Activated naive CD8-positive, alpha-beta T cell treated with anti-CD3 and anti-CD28 coated beads, Interleukin-2, amount 10 ng/mL, durations not matched to agents 7 days and 5 days (primary cell): ENCODE measurements at regions not wholly inside any gene's neighbourhood (a gene's known extent, or its start where the extent isn't known, plus 50 kb on each side); places are given as distances from the start of the nearest gene placed in this dataset.

ENCODE experiments used
- ATAC-seq: fragments of 150-1000 bp; cut with Tn5 transposase; one replicate; pipeline ENCODE4 v1.10.0; 2021; ENCODE audit warnings: low read depth, moderate library complexity
- POLR2A ChIA-PET: fragments of 350-600 bp; sonication (Branson Sonifier 250); formaldehyde crosslinking; loops from one replicate; lab custom pipeline; 2021; ENCODE audit warnings: antibody characterized with exemption; lab: Charles Lee
- DNase-seq: peaks from one replicate; pipeline ENCODE4 v3.0.0; 2021
- H3K27ac Mint-ChIP-seq: one replicate; pipeline ENCODE4 v1.8.0; 2022; ENCODE audit warnings: mild to moderate bottlenecking, mixed read lengths
- H3K27me3 Mint-ChIP-seq: one replicate; pipeline ENCODE4 v1.8.0; 2022; ENCODE audit warnings: mild to moderate bottlenecking, moderate library complexity, mixed read lengths
- H3K36me3 Mint-ChIP-seq: one replicate; pipeline ENCODE4 v1.8.0; 2021; ENCODE audit warnings: mild to moderate bottlenecking, mixed read lengths
- H3K4me1 Mint-ChIP-seq: one replicate; pipeline ENCODE4 v1.8.0; 2021; ENCODE audit warnings: mixed read lengths
- H3K4me3 Mint-ChIP-seq: one replicate; pipeline ENCODE4 v1.8.0; 2022; ENCODE audit warnings: mild to moderate bottlenecking, moderate library complexity, mixed read lengths
- H3K9me3 Mint-ChIP-seq: one replicate; pipeline ENCODE4 v1.8.0; 2021; ENCODE audit warnings: mixed read lengths

- no peaks in the 10 kb centered on the region for H3K9me3 Mint-ChIP-seq
- no peak overlapping the region for H3K27ac Mint-ChIP-seq
- no peaks in the 10 kb centered on the region for H3K36me3 Mint-ChIP-seq
- no peak overlapping the region for H3K4me3 Mint-ChIP-seq
- ATAC-seq (no peak), DNase-seq (no peak)
- H3K27me3 Mint-ChIP-seq: peaks cover 38% of the 10 kb centered on the region
- H3K4me1 Mint-ChIP-seq: peaks cover 6% of the 10 kb centered on the region
- POLR2A ChIA-PET: no interaction called here
These were observed 56.7 kb upstream of the ETV3 start for GRCh38 chr1:157194731-157195520.

- H3K4me1 Mint-ChIP-seq: peaks cover 6% of the 10 kb centered on the region
- peaks cover 38% of the 10 kb centered on the region for H3K27me3 Mint-ChIP-seq
- POLR2A ChIA-PET: no interaction called here
- ATAC-seq (no peak), DNase-seq (peak; percentile 74)
- no peaks in the 10 kb centered on the region for H3K9me3 Mint-ChIP-seq
- no peaks in the 10 kb centered on the region for H3K36me3 Mint-ChIP-seq
- no peak overlapping the region for H3K27ac Mint-ChIP-seq
- no peak overlapping the region for H3K4me3 Mint-ChIP-seq
These were observed 55.7 kb upstream of the ETV3 start for GRCh38 chr1:157193702-157194391.

- no peaks in the 10 kb centered on the region for H3K9me3 Mint-ChIP-seq
- no peak overlapping the region for H3K4me3 Mint-ChIP-seq
- ATAC-seq (no peak), DNase-seq (no peak)
- POLR2A ChIA-PET: no interaction called here
- H3K27ac Mint-ChIP-seq: no peak overlapping the region
- peaks cover 6% of the 10 kb centered on the region for H3K4me1 Mint-ChIP-seq
- peaks cover 38% of the 10 kb centered on the region for H3K27me3 Mint-ChIP-seq
- H3K36me3 Mint-ChIP-seq: no peaks in the 10 kb centered on the region
These were observed 55.0 kb upstream of the ETV3 start for GRCh38 chr1:157193219-157193618.

GRCh38 chr1:157189986-157190982 lies 52.1 kb upstream of the ETV3 start:
- POLR2A ChIA-PET: no interaction called here
- H3K9me3 Mint-ChIP-seq: no peaks in the 10 kb centered on the region
- H3K4me1 Mint-ChIP-seq: no peaks in the 10 kb centered on the region
- ATAC-seq: no peak
- peaks cover 41% of the 10 kb centered on the region for H3K27me3 Mint-ChIP-seq
- no peak overlapping the region for H3K27ac Mint-ChIP-seq
- no peak overlapping the region for H3K4me3 Mint-ChIP-seq
- no peaks in the 10 kb centered on the region for H3K36me3 Mint-ChIP-seq
- DNase-seq: no peak

GRCh38 chr1:157189096-157189495 lies 50.9 kb upstream of the ETV3 start:
- H3K27me3 Mint-ChIP-seq: peaks cover 43% of the 10 kb centered on the region
- no peak overlapping the region for H3K4me3 Mint-ChIP-seq
- no peak overlapping the region for H3K27ac Mint-ChIP-seq

More at GRCh38 chr1:157189096-157189495, 50.9 kb upstream of the ETV3 start:
- POLR2A ChIA-PET: no interaction called here
- DNase-seq (no peak), ATAC-seq (no peak)
- no peaks in the 10 kb centered on the region for H3K4me1 Mint-ChIP-seq
- no peaks in the 10 kb centered on the region for H3K9me3 Mint-ChIP-seq
- H3K36me3 Mint-ChIP-seq: no peaks in the 10 kb centered on the region
